ENCODE measurements at regions not wholly inside any gene's neighbourhood (a gene's known extent, or its start where the extent isn't known, plus 50 kb on each side); places are given as distances from the start of the nearest gene placed in this dataset.

- no peak for TF ChIP-seq CTCF (IDR thresholded peaks at IDR 0.05; ENCODE audit: low read depth, low read length, missing control alignments)
- DNase-seq (ENCODE audit: extremely low read depth, low read depth), result no peak
- H3K4me3 ChIP-seq (replicated peaks; ENCODE audit: low read depth, low read length), result no peak overlapping the region
Observed at GRCh38 chr11:80987171-80987570, 1546.3 kb upstream of the TENM4 start.

- no peak for DNase-seq (ENCODE audit: extremely low read depth, low read depth)
- no peak for TF ChIP-seq CTCF (IDR thresholded peaks at IDR 0.05; ENCODE audit: low read depth, low read length, missing control alignments)
- no peak overlapping the region for H3K4me3 ChIP-seq (replicated peaks; ENCODE audit: low read depth, low read length)
Observed at GRCh38 chr11:80986421-80987074, 1545.7 kb upstream of the TENM4 start.

DNA sequence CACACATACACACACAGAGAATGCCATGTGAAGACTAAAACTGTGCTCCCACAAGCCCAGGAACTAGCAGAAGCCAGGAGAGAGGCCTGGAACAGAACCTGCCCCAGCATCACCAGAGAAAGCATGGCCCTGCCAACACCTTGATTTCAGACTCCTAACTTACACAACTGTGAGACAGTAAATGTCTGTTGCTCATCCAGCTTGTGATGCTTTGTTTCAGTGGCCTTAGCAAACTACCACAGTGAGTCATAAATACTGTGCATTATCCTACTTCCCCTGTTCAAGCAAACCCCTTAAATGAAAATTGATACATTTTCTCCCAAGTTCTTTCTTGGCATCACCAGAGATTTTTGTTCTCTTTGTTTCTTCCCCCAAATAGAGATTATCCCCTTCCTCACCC, 1539.4 kb upstream of the TENM4 start:
- no peak for TF ChIP-seq CTCF (IDR thresholded peaks at IDR 0.05; ENCODE audit: low read depth, low read length, missing control alignments)
- no peak overlapping the region for H3K4me3 ChIP-seq (replicated peaks; ENCODE audit: low read depth, low read length)
- DNase-seq (ENCODE audit: extremely low read depth, low read depth), result no peak

DNA sequence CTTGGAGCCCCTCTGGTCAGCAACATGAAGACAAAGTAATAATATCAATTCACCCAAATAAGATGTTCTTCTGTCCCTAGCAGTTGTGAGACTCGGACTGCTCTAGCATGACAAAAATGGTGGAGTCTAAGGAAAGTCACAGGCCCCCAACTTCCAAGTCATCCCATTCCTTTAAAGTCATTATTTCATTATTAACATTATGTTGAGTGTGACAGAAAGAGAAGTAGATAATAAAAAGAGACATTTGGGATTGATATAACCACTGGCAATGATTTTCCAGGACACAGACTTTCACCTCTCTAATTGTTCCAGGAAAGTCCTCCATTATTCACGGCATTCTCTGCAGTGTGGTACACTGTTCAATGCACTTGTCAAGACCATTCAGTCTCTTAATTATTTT, 1533.0 kb upstream of the TENM4 start:
- no peak overlapping the region for H3K4me3 ChIP-seq (replicated peaks; ENCODE audit: low read depth, low read length)
- no peak for TF ChIP-seq CTCF (IDR thresholded peaks at IDR 0.05; ENCODE audit: low read depth, low read length, missing control alignments)

GRCh38 chr11:80970037-80970436, 1529.2 kb upstream of the TENM4 start:
- no peak for TF ChIP-seq CTCF (IDR thresholded peaks at IDR 0.05; ENCODE audit: low read depth, low read length, missing control alignments)
- DNase-seq (ENCODE audit: extremely low read depth, low read depth), result no peak
- no peak overlapping the region for H3K4me3 ChIP-seq (replicated peaks; ENCODE audit: low read depth, low read length)

More for the DNA sequence above, 1533.0 kb upstream of the TENM4 start:
- DNase-seq (ENCODE audit: extremely low read depth, low read depth), result no peak

- no peak overlapping the region for H3K4me3 ChIP-seq (replicated peaks; ENCODE audit: low read depth, low read length)
- DNase-seq (ENCODE audit: extremely low read depth, low read depth), result no peak
- TF ChIP-seq CTCF (IDR thresholded peaks at IDR 0.05; ENCODE audit: low read depth, low read length, missing control alignments), result no peak
Observed at GRCh38 chr11:80967649-80968048, 1526.8 kb upstream of the TENM4 start.

All from HFF-Myc (cell line).